ENCODE measurements at regions not wholly inside any gene's neighbourhood (a gene's known extent, or its start where the extent isn't known, plus 50 kb on each side); places are given as distances from the start of the nearest gene placed in this dataset.

DNA sequence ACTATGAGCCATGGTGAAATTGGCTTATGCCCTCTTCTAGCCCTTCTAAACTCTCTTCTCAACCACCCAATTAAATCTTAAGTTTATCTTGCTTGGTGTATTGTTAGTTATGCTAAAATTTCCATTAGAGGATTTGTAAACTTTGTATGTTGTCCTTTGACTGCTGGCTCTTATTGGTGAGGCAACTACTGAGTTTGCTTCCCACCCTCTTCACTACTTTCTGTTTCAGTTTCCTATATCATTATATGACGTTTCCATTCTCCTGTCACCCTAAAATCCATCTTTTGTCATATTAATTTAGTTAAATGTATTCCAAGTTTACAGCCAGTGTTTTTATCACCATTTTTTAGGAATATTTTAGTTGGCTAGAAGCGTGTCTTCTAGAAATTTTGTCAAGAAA, 80.9 kb upstream of the VWC2 start:
- TF ChIP-seq POLR2AphosphoS5 (IDR thresholded peaks at IDR 0.05; ENCODE audit: low read depth) (no peak), EZH2phosphoT487 (IDR thresholded peaks at IDR 0.05; ENCODE audit: unreplicated experiment) (no peak), EZH2 (IDR thresholded peaks at IDR 0.05; ENCODE audit: low read depth, unreplicated experiment) (no peak), ZNF331 (CRISPR knock-in tag; IDR thresholded peaks at IDR 0.05; ENCODE audit: low read depth) (no peak), ZNF114 (CRISPR knock-in tag; IDR thresholded peaks at IDR 0.05) (no peak), JUNB (IDR thresholded peaks at IDR 0.05; ENCODE audit: unreplicated experiment) (no peak), CREB1 (CRISPR knock-in tag; IDR thresholded peaks at IDR 0.05; ENCODE audit: low read depth) (no peak)
- TF ChIP-seq, protein P1, sequence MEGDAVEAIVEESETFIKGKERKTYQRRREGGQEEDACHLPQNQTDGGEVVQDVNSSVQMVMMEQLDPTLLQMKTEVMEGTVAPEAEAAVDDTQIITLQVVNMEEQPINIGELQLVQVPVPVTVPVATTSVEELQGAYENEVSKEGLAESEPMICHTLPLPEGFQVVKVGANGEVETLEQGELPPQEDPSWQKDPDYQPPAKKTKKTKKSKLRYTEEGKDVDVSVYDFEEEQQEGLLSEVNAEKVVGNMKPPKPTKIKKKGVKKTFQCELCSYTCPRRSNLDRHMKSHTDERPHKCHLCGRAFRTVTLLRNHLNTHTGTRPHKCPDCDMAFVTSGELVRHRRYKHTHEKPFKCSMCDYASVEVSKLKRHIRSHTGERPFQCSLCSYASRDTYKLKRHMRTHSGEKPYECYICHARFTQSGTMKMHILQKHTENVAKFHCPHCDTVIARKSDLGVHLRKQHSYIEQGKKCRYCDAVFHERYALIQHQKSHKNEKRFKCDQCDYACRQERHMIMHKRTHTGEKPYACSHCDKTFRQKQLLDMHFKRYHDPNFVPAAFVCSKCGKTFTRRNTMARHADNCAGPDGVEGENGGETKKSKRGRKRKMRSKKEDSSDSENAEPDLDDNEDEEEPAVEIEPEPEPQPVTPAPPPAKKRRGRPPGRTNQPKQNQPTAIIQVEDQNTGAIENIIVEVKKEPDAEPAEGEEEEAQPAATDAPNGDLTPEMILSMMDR (conservative IDR thresholded peaks at IDR 0.05; ENCODE audit: low read depth in 2 of 2), result no peak
- TF ChIP-seq, protein P2, sequence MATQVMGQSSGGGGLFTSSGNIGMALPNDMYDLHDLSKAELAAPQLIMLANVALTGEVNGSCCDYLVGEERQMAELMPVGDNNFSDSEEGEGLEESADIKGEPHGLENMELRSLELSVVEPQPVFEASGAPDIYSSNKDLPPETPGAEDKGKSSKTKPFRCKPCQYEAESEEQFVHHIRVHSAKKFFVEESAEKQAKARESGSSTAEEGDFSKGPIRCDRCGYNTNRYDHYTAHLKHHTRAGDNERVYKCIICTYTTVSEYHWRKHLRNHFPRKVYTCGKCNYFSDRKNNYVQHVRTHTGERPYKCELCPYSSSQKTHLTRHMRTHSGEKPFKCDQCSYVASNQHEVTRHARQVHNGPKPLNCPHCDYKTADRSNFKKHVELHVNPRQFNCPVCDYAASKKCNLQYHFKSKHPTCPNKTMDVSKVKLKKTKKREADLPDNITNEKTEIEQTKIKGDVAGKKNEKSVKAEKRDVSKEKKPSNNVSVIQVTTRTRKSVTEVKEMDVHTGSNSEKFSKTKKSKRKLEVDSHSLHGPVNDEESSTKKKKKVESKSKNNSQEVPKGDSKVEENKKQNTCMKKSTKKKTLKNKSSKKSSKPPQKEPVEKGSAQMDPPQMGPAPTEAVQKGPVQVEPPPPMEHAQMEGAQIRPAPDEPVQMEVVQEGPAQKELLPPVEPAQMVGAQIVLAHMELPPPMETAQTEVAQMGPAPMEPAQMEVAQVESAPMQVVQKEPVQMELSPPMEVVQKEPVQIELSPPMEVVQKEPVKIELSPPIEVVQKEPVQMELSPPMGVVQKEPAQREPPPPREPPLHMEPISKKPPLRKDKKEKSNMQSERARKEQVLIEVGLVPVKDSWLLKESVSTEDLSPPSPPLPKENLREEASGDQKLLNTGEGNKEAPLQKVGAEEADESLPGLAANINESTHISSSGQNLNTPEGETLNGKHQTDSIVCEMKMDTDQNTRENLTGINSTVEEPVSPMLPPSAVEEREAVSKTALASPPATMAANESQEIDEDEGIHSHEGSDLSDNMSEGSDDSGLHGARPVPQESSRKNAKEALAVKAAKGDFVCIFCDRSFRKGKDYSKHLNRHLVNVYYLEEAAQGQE (IDR thresholded peaks at IDR 0.05; ENCODE audit: unreplicated experiment), result no peak
- TF ChIP-seq, protein P3, sequence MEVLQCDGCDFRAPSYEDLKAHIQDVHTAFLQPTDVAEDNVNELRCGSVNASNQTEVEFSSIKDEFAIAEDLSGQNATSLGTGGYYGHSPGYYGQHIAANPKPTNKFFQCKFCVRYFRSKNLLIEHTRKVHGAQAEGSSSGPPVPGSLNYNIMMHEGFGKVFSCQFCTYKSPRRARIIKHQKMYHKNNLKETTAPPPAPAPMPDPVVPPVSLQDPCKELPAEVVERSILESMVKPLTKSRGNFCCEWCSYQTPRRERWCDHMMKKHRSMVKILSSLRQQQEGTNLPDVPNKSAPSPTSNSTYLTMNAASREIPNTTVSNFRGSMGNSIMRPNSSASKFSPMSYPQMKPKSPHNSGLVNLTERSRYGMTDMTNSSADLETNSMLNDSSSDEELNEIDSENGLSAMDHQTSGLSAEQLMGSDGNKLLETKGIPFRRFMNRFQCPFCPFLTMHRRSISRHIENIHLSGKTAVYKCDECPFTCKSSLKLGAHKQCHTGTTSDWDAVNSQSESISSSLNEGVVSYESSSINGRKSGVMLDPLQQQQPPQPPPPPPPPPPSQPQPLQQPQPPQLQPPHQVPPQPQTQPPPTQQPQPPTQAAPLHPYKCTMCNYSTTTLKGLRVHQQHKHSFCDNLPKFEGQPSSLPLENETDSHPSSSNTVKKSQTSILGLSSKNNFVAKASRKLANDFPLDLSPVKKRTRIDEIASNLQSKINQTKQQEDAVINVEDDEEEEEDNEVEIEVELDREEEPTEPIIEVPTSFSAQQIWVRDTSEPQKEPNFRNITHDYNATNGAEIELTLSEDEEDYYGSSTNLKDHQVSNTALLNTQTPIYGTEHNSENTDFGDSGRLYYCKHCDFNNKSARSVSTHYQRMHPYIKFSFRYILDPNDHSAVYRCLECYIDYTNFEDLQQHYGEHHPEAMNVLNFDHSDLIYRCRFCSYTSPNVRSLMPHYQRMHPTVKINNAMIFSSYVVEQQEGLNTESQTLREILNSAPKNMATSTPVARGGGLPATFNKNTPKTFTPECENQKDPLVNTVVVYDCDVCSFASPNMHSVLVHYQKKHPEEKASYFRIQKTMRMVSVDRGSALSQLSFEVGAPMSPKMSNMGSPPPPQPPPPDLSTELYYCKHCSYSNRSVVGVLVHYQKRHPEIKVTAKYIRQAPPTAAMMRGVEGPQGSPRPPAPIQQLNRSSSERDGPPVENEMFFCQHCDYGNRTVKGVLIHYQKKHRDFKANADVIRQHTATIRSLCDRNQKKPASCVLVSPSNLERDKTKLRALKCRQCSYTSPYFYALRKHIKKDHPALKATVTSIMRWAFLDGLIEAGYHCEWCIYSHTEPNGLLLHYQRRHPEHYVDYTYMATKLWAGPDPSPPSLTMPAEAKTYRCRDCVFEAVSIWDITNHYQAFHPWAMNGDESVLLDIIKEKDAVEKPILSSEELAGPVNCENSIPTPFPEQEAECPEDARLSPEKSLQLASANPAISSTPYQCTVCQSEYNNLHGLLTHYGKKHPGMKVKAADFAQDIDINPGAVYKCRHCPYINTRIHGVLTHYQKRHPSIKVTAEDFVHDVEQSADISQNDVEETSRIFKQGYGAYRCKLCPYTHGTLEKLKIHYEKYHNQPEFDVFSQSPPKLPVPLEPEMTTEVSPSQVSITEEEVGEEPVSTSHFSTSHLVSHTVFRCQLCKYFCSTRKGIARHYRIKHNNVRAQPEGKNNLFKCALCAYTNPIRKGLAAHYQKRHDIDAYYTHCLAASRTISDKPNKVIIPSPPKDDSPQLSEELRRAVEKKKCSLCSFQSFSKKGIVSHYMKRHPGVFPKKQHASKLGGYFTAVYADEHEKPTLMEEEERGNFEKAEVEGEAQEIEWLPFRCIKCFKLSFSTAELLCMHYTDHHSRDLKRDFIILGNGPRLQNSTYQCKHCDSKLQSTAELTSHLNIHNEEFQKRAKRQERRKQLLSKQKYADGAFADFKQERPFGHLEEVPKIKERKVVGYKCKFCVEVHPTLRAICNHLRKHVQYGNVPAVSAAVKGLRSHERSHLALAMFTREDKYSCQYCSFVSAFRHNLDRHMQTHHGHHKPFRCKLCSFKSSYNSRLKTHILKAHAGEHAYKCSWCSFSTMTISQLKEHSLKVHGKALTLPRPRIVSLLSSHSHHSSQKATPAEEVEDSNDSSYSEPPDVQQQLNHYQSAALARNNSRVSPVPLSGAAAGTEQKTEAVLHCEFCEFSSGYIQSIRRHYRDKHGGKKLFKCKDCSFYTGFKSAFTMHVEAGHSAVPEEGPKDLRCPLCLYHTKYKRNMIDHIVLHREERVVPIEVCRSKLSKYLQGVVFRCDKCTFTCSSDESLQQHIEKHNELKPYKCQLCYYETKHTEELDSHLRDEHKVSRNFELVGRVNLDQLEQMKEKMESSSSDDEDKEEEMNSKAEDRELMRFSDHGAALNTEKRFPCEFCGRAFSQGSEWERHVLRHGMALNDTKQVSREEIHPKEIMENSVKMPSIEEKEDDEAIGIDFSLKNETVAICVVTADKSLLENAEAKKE (CRISPR knock-in tag; IDR thresholded peaks at IDR 0.05), result no peak
- TF ChIP-seq, protein P4, sequence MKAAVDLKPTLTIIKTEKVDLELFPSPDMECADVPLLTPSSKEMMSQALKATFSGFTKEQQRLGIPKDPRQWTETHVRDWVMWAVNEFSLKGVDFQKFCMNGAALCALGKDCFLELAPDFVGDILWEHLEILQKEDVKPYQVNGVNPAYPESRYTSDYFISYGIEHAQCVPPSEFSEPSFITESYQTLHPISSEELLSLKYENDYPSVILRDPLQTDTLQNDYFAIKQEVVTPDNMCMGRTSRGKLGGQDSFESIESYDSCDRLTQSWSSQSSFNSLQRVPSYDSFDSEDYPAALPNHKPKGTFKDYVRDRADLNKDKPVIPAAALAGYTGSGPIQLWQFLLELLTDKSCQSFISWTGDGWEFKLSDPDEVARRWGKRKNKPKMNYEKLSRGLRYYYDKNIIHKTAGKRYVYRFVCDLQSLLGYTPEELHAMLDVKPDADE (IDR thresholded peaks at IDR 0.05), result no peak

Data from GM23338 (cell line).